HG02763 (cell line): ENCODE measurements at regions not wholly inside any gene's neighbourhood (a gene's known extent, or its start where the extent isn't known, plus 50 kb on each side); places are given as distances from the start of the nearest gene placed in this dataset.
"Not testable (repeated sequence)": the region's sequence is repeated elsewhere in the genome, so short reads cannot be mapped to it uniquely, and the experiment has no call there.

Source experiments
- ATAC-seq: cut with Tn5 transposase; IDR thresholded peaks from one replicate; pipeline ENCODE4 v1.9.1; 2021; ENCODE audit warnings: mild to moderate bottlenecking, moderate library complexity; ENCODE audit not compliant: unreplicated experiment

DNA sequence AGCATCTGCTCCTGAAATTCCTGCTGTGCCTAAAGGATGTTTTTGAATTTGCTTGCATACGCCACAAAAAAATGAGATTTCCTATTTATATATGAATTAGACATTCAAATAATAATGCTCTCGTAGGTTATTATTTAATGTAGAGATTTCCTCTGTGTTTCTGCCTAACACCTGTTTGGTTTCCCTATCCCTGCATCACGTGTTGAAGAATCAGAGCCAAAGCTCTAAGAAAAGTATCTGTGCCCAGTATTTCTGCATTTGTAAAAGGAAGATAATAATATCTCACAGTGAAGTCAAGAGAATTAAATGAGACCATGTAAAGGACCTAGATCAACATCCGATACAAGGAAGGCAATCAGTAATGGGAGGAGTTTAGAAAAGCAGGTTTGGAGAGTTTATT lies 179.5 kb downstream of the HNRNPD start:
- no peak for ATAC-seq

DNA sequence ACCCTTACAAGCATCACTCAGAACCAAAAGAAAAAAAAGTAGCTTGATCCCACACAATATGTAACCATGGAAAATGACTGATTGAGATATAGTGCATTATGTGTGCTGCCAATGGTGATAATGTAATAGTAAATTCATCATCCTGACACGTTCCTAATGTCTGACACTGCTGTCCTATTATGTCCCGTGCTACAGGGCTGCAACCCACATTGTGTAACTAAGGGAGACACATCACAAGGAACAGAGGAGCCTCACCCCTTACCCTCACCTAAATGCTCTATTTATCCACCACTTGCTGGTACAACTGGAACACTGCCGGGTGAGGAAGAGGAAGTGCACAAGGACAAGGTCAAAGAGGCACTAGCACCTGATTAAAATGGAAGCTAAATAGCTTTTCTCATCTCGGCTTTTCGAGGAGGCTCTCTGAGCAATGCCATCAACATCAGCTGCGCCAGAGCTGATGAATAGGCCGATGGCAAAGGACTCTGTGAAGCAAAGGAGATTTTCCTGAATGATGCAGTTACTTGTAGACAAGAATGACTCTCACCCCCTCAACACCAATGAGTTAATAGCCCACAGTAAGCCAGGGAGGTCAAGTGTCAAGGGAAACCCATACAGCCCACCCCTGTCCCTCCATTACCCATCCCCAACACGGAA lies 181.6 kb downstream of the HNRNPD start:
- no peak for ATAC-seq

DNA sequence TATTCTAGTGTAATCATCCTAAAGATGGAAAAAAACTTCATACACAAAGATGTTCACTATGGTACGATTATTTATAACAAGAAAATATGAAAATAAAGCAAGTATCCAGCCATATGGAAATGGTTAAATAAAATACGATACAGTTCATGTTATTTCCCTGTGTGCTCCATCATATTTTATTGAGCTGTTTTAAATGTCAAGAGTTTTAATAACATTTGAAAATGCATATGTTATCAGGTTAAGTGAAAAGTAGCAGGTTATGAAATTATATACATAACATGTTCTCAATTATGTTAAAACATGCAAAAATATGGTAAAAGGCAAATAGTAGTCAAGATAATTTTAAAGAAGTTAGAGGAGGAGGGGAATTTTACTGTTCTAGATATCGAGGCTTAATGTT lies 192.0 kb downstream of the HNRNPD start:
- no peak for ATAC-seq

DNA sequence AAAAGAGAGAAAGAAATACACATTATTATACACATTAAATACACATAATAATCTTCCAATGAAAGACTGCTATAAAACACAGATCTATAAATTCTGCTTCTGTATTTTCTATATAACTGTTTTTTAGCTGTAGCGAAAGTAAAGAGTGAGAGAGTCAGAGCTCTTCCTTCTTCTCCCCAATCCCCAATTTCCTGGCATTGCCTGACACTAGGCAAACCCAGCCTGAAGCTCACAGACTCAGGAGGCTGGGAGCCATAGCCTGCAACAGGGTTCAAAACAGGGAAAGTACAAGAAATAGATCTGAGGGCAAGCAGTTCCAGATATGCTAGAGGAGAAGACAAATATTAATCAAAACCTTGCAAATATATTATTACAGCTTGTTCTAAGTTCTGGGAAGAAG lies 201.6 kb downstream of the HNRNPD start:
- no peak for ATAC-seq

DNA sequence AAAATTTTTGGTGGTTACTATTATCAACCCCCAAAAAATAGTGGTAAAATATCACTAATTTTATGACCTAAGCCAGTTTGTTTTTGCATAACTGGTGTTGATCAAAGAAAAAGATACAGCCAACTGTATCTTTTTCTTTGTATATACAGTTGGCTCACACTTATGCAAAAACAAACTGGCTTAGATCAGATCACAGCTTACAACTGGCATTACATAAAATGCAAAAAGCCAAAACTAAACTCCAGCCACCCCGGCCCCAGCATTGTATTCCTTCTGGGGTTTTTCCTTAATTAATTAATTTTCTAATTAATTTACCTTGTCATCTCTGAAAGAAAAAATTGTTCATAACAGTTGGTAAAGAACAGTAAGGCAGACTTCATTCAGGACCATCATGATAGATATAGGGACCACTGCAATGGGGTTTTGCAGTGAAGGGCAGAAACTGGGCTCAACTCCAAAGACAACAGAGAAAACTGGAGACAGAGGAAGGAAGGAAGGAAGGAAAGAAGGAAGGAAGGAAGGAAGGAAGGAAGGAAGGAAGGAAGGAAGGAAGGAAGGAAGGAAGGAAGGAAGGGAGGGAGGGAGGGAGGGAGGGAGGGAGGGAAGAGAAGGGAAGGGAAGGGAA lies 202.1 kb downstream of the HNRNPD start:
- ATAC-seq: no peak

DNA sequence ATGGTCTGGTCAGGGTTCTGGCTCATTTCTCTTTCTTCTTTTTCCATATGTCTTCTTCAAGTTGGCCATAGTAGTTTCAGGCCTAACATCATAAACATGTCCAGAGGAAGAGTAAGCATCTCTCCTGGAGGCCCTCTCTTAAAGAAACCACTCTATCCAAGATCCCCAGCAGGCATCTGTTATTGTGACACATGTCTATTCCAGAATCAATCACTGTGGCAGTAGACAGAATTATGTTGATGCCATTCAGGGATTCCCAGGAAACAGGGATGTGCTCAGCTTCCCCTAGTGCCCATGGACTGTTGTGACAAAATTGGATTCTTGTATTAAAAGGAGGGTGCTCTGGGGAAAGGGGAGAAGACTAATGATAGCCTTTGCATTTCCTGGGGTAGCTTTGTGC lies 224.0 kb downstream of the HNRNPD start:
- ATAC-seq: no peak

DNA sequence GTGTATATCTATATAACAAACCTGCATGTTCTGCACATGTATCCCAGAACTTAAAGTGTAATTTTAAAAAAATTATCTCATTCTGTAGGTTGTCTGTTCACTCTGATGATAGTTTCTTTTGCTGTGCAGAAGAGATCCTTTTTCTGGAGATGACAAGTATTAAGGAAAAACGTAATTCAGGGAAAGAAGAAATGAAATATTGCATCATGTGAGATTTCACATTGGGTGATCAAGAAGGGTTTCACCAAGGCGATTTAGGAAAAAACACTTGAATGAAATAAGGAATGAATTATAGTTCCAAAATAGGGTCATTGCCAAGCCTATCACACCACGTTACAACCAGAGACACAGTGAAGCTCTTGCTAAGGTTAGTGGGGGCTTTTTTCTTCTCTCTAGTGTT lies 227.9 kb downstream of the HNRNPD start:
- ATAC-seq: no peak

DNA sequence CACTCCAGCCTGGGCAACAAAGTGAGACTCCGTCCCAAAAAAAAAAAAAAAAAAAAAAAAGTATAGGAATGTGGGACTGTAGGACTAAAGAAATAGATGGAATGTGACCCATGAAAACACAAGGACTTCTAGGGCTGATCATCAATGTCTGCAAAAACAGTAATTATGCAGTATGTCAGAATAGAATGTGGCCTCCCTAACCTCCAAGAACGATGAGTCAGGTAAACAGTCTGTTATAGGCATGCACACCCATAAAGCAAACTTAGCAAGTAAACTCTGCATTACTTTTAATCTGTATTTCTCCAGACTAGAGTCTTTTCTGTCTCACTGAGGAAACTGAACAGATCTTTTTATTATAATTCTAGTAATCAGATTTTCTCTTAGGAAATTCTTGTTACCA lies 233.4 kb downstream of the HNRNPD start:
- no peak for ATAC-seq

DNA sequence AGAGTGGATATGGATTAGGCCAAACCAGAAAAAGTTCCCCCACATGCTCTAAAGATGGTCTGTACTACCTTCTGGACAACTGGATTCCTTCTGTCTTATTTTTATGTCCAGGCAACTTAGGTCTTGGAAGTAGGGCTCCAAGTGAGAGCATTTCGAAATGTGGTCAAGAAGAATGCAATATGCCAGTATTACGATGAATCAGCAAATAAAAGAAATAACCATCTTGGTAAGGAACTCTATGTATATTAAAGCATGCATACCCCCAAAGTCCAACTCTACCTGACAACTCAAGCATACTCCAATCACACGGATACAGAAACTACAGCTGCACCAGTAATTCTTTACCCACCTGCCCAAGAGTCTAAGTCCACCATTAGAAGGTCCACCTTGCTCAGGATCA lies 234.5 kb downstream of the HNRNPD start:
- no peak for ATAC-seq

DNA sequence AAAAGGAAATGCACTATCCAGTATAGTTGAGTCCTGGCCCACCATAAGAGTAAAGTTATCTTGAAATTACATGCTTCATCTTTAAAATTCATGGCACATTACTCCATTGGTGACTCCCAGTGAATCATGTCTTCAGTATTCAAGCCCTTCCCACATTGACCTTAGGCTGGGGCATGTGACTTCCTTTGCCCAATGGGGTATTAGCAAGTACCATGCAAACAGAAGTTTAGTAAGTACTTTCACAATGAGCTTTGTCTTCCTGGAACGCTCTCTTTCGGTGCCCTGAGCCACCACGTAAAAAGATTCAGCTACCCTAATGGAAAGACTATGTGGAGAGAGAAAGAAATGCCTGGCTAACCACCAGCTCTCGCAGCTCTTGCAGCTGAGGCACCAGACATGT lies 235.4 kb downstream of the HNRNPD start:
- ATAC-seq: no peak

DNA sequence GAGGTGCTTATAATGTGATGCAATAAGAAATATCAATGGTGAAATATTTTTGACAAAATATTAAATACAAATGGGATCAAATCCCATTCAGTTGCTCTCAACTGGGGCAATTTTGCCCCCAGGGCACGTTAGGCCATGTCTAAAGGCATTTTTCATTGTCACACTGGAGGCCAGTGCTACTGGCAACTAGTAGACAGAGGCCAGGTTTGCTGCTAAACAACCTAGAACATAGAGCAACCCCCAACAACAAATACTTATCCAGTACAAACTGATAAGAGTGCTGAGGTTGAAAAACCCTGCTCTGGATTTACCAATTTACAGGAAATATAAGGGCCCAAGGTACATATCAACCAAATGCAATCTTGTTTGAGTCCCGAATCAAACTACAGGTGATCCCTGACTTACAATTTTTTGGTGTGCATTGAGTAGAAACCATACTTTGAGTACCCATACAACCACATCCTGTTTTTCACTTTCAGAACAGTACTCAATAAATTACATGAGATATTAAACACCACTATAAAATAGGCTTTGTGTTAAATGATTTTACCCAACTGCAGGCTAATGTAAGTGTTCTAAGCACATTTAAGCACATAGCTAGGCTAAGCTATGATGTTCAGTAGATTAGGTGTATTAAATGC lies 237.5 kb downstream of the HNRNPD start:
- ATAC-seq: no peak

DNA sequence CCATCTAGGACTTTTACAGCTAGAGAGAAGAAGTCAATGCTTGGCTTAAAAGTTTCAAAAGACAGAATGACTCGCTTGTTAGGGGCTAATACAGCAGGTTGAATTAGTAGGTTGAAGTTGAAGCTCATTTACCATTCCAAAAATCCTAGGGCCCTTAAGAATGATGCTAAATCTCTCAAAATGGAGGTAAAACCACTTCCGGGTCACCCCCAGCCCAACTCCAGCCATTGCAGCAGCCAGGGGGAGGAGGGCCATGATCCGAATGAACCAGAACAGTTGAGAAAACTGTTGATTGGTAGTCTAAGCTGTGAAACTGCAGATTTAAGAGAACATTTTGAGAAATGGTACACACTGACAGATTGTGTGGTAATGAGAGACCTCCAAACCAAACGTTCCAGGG lies 245.4 kb downstream of the HNRNPD start:
- ATAC-seq: no peak

DNA sequence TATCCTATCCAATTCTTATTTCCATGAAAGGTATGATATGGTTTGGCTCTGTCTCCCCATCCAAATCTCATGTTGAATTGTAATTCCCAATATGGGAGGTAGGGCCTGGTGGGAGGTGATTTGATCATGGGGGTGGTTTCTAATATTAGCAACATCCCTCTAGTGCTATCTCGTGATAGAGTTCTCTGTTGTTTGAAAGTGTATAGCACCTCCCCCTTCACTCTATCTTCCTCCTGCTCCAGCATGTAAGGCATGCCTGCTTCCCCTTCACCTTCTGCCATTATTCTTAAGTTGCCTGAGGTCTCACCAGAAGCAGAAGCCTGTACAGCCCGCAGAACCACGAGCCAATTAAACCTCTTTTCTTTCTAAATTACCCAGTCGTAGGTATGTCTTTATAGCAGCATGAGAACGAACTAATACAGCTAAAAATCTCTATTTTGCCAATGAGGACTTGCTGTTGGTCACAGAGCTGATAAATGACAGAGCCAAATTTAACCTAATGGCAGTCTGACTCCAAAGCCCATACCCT lies 247.2 kb downstream of the HNRNPD start:
- no peak for ATAC-seq

DNA sequence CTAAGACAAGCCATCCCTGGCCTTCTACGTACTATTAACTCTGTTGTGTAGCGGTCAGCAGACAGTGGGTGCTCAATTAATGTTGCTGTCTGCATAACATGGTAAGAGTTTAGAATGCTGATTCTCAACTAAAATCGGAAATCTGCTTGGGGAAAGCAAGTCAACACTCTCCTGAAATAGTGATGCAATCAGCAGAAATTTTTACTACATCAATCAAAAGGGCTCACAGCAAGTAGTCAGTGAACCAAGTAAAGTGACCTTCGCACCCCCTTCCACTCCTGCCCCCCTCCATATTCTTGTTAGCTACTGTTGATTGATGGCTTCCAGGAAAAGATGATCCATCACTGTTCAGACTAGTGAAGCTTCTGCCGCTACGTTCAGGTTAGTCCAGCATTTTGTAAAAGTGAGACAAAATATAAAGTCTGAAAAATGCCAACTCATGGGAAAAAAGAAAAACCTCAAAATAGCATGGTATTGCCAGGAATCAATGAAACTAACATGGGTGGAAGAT lies 247.9 kb downstream of the HNRNPD start:
- ATAC-seq: no peak

DNA sequence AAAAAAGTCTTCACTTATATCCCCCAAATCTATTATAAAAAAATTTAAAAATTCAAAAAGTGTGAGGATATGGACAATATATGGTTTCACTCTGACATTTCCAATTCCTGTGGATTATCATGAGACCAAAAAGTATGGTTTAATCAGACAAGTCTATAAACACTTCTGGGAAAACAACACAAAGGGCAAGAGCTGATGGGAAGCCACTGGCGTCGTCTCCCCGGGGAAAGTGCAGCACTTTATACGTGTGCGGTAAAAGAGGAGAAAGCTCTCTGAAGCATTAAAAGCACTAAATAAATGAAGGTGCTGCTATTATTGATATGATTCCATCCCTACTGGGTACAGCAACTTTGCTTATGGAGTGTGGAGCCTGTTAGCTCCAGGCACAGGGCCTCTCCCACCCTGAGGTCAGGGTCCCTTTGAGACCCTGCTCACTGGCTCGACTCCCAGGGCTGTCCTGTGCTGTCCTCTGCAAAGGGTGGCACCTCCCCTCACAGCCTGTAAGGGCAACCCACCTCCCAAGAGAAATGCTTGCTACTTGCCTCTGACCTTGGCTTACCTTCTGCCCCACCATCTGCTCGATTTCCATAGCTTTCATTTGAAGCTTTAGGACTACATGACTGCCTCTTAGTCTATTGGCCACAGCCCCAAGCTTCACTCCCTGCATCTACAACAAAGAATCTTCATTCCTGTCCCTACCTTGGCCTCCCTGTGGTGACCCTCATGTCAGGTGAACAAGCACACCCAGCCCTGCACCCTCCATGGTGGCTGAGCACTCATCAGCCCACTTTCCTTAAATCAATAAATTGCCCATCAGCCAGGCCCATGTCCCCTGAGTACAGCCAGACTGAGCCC lies 248.6 kb downstream of the HNRNPD start:
- ATAC-seq: no peak

DNA sequence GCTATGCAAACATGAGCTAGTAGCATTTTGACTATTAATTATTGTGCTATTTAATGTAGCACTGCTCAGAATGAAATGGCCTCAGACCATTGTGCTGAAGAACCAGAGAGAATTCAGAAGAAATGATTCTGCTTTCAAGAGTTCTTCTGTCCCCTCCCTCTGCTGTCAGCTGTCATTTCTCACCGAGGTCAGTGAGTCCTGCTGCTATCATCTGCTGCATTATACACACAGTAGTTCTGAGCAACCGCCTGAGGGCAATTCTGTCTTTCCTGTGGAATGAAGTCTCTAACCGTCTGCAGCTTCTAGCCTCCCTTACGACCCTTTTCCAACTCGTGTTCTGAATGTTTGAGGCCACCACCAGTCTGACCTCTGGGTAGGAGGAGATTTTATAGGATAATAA lies 249.4 kb downstream of the HNRNPD start:
- ATAC-seq: no peak

DNA sequence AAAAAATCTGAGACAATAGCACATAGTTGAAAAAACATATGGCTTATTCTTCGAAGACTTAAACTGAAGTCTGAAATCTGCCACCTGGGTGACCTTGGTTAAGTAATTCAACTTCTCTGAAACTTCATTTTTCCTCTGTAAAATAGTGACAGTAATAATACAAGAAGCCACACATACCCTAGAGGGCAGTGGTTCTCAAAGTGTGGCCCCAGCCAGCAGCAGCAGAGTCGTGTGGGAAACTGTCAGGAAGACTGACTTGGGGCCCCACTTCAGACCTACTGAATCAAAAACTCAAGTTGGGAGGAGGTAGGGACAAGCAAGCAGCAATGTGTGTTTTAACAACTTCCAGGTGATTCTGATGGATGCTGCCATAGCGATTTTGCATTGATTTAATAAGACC lies 249.9 kb downstream of the HNRNPD start:
- ATAC-seq: no peak

DNA sequence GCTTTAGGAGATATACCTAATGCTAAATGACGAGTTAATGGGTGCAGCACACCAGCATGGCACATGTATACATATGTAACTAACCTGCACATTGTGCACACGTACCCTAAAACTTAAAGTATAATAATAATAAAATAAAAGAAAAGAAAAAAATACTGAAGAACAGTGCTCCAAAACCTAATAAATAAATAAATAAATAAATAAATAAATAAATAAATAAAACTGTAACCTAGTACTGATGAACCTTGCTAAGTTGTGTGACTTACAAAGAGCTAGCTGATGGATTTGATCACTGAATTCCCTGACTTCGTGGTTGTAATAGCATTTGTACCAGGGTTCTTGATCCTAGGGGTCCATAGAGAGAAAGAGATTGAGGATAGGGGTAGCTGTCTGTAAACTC lies 258.6 kb downstream of the HNRNPD start:
- not testable (repeated sequence) for ATAC-seq

DNA sequence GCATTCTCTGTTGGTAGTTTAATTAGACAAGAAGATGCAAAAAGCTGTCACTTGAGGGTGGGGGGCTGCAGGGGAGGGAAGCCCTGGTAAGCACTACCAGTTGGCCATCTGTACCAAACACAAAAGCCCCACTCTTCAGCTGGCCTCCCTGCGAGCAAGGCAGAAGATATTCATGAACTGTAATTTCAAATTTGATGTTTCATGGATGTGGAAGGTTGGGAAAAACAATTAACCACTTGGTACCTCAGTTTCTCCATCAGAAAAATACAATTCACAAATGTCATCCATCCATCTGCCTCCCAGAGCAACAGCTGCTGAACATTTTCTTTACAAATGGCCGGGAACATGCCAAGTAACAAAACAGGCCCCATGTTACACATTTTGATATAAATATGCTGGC lies 265.3 kb downstream of the HNRNPD start:
- no peak for ATAC-seq

DNA sequence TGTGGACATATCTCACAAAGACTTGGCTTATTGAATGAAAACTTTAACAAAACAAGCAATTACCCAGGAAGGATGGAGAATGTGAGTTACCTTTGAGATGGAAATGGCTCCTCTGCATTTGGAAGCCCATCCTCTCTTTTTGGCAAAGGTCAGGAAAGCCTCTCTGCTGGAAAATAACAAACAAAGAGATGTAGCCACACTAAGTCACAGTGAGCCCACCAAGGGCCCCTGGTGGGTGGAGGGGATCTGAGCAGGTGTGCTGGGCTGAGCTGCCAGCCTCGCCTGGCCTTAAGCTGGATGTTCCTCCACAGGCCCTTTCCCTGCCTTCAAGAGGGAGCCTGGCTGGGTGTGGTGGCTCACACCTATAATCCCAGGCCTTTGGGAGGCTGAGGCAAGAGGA lies 269.2 kb downstream of the HNRNPD start:
- ATAC-seq: no peak

DNA sequence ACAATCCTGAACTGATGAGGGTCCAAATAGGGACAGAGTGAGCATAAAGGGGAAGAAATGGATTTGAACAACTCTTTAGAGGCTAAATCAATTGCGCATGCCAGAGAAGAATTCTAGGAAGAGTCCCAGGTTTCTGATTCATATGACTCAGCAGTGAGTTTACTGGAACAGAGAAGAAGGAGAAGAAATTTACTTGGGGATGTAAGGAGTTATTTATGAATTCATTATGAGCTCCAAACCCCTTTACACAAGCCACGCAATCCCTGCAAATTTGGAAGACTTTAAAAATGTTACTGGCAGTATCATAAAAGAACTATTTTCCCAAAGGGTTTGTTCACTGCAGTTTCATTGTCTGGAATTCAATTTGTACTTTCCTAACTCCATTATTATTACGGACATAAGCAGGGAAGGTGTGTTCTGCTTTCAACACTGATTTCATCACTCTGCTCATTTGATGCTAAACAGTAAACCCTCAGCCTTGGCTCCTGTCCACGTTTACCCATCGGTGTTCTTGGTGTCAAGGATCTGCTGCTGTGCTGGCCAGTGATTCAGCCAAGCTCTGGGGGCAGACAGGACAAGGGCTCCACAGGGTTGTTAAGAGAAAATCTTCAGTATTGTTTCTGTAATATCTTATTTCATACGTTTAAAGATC lies 273.7 kb downstream of the HNRNPD start:
- ATAC-seq: no peak
